ENCODE measurements at regions not wholly inside any gene's neighbourhood (a gene's known extent, or its start where the extent isn't known, plus 50 kb on each side); places are given as distances from the start of the nearest gene placed in this dataset.
A peak's percentile ranks its signal among the peaks of the same experiment; 100 is the strongest.
"Not testable (repeated sequence)": the region's sequence is repeated elsewhere in the genome, so short reads cannot be mapped to it uniquely, and the experiment has no call there.

DNA sequence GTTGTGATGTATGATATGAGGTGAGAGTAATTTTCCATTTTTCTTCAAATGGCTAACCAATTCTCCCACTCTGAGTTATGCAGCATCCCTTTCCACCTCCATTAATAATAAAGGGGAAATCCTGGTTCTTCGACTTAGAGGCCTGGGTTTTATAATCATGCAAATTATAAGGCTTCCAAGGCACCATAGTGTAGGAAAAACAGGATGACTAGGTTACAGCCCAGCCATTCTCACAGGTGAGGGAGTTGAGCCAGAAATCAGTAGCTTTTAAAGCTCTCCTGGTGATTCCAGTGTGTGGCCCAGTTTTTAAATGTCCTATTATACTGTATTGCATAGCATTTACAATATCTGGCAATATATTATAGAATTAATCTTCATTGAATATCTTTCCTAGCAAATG, 203.1 kb downstream of the ARHGEF9 start:
- no peak for DNase-seq (ENCODE audit: low spot score)

DNA sequence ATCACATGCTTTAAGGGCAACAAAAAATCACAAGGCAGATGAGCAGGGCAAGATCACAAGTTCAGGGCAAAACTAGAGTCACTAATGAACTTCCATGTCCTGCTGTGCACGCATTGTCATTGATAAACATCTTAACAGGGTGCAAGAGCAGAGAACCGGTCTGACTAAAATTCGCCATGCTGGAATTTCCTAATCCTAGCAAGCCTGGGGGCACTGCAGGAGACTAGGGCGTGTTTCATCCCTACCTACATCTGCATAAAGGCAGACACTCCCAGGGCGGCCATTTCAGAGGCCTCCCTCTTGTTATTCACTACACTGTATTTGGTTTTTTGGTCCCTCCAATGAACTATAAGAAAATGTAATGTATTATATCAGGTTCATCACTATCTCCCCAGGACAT, 203.6 kb downstream of the ARHGEF9 start:
- no peak for DNase-seq (ENCODE audit: low spot score)

DNA sequence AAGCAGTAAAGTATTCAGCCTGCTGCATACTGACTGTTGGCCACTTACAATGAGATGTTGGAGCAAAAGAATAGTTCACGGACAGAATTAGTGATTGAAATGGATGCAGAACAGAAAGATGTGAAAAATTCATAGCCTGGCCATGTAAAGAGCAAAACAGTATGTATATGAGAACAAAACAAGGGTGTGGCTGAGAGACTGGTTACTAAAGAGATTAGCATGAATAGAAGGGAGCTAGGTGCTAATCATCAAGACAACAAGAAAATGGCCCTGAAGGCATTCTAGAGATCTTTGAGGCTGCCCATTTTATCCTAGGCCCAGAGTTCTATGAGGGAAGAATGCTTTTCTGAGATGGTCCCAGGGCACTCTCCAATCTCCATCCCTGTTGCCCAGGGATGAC, 208.5 kb downstream of the ARHGEF9 start:
- no peak for DNase-seq (ENCODE audit: low spot score)

DNA sequence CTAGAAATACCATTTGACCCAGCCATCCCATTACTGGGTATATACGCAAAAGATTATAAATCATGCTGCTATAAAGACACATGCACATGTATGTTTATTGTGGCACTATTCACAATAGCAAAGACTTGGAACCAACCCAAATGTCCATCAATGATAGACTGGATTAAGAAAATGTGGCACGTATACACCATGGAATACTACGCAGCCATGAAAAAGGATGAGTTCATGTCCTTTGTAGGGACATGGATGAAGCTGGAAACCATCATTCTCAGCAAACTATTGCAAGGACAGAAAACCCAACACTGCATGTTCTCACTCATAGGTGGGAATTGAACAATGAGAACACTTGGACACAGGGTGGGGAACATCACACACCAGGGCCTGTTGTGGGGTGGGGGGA, 209.3 kb downstream of the ARHGEF9 start:
- not testable (repeated sequence) for DNase-seq (ENCODE audit: low spot score)

DNA sequence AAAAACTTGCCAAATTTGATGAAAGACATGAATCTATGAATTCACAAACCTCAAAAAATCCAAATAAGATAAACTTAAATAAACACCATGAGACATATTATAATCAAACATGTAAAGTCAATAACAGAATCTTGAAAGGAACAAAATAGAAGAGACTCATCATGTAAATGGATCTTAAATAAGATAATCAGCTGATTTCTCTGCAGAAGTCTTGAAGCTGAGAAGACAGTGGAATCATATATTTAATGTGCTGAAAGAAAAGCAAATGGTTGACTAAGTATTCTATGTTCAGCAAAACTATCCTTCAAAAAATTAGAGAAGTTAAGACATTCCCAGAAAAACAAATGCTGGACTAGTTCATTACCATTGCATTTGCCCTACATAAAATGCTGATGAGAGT, 215.7 kb upstream of the SPIN4 start:
- DNase-seq (ENCODE audit: low spot score), result no peak

DNA sequence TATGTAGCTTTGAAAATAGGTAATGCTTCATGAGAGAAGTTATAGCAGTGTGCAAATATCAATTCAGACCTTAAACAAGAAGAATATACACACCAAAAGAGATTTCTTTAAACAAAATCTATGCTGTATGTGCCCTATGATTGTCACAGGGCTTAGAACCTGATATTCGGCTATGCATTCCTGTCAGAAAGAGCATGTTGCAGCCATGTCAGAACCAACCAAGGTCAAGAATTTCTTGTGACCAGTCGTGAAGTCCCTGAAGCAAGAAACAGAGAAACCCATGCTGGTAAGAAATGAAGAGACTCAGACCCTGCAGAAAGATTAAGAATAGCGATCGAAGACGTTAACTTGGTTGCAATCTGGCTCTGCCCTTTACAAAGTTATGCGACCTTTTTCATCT, 210.3 kb upstream of the SPIN4 start:
- no peak for DNase-seq (ENCODE audit: low spot score)

DNA sequence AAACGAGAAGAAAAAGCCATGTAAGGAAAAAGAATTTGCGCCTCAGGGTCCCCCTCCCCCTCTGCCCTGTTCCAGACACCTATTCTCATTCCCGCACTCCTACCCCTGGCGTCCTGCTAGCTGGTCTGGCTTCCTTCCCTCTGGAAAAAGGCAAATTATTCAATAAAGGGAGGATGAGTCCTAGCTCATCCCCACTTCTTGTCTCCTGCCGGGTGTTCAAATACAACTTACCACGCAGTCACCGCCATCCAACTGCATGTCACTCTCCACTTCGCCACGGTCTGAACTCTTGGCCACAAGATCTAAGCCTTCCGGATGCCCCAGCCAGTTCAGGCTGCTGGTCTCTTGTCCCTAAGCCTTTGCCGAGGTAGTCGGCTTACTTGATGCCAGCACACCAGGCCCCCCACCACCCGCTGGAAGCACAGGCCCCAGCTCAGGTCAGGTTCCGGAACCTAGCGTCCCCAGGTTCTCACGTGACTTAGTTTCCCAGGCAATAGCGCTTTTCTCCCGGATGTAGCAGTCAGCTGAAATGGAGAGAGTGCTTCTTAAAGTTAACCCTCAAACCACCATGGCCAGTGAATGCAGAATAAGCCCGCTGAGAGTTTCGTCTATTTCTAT, 209.6 kb upstream of the SPIN4 start:
- DNase-seq (ENCODE audit: low spot score), result peak; percentile 3

DNA sequence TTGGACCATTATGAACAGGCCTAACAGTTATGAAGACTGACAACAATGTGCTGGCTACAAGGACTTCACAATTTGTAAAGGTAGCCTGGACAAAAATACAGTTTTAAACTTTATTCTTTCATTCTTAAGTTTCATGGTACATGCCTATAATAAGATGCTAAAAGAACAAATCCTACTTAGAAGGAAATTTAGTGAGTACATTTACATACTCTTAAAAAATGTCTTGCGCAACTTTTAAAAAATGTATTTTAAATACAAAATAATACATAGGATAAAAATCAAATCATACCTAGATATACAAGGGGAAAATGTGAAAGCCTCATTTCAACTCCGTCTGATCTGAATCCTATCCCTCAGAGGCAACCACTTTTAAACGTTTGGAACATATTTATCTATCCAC, 200.7 kb upstream of the SPIN4 start:
- no peak for DNase-seq (ENCODE audit: low spot score)

DNA sequence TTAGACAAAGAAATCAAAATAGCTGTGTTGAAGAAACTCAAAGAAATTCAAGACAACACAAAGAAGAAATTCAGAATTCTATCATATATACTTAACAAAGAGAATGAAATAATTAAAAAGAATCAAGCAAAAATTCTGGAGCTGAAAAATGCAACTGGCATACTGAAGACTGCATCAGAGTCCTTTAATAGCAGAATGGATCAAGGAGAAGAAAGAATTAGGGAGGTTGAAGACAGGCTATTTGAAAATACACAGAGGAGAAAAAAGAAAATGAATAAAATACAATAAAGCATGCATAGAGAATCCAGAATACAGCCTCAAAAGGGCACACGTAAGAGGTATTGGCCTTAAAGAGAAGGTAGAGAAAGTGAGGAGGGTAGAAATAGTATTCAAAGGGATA, 179.5 kb upstream of the SPIN4 start:
- DNase-seq (ENCODE audit: low spot score), result no peak

DNA sequence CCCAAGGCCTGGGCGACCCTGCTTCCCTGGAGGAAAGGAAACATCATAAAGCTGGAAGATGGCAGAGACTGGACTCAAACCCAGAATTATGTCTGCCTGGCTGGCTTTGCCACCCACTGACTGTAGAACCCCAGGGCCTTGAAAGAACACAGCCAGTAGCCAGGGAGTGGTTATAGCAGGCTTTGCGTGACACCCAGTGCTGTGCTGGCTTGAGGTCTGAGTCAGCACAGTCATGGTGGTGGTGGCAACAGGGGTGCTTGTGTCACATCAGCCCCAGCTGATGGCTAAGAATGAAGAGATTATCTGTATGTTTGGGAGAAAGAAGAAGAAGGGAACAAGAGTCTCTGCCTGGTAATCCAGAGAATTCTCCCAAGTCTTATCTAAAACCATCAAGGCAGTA, 178.8 kb upstream of the SPIN4 start:
- DNase-seq (ENCODE audit: low spot score), result no peak

DNA sequence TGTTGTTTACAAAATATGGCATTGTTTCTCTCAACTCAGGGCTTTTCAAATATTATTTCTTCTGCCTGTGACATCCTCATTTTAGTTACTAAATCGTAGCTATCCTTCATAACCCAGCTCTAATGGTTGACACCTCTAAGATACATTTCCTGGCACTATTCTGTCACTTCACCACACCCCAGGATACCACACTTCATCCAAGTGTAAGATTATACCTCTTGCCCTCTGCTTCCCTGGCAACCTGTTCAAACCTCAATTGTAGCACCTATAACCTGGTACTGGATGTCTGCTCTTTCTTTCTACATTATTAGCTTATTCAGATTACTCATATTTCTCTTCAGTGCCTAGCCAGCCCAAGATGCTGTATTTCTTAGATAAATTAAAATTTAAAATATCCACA, 175.7 kb upstream of the SPIN4 start:
- DNase-seq (ENCODE audit: low spot score), result no peak

DNA sequence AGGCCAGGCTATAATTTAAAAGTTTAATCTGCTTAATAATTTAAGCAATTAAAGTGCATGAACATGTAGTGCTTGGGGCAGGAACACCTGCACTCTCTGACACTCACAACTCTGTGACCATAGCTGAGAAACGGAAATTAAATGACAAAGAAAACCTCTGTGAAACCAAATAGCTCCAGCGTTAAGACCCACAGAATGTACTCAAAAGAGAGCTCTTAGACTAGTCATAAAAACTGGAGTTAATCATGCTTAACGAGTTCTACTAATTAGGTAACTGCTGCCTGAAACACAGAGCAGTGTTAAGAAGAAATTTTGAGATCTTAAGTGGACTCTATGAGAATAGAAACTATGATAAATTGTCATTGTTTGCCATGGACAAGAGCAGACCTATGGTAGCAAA, 174.4 kb upstream of the SPIN4 start:
- no peak for DNase-seq (ENCODE audit: low spot score)

DNA sequence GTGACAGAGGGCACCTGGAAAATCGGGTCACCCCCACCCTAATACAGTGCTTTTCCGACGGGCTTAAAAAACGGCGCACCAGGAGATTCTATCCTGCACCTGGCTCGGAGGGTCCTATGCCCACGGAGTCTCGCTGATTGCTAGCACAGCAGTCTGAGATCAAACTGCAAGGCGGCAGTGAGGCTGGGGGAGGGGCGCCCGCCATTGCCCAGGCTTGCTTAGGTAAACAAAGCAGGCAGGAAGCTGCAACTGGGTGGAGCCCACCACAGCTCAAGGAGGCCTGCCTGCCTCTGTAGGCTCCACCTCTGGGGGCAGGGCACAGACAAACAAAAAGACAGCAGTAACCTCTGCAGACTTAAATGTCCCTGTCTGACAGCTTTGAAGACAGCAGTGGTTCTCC, 168.2 kb upstream of the SPIN4 start:
- not testable (repeated sequence) for DNase-seq (ENCODE audit: low spot score)

DNA sequence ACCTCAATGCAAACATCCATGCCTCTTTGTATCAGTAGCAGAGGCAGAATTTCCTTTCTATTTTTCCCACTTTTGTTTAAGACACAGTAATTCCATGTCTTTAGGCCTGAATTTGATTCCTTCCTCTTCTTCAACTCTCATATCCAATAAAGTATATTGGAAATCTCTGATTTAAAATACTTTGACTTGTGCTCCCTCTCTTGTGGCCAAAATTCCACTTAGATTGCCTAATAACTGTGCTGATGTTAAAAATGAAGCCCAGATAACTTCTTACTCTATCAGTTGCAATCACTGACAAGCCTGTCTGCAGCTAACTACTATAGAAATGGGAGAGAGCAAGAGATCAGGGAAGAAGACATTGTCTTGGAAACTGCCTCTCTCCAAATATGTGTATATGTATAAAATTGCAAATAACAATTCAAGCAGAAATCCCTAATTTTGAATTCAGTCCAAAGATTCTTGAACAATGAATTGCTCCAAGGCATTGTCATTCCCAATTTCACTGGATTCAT, 163.5 kb upstream of the SPIN4 start:
- DNase-seq (ENCODE audit: low spot score), result no peak

DNA sequence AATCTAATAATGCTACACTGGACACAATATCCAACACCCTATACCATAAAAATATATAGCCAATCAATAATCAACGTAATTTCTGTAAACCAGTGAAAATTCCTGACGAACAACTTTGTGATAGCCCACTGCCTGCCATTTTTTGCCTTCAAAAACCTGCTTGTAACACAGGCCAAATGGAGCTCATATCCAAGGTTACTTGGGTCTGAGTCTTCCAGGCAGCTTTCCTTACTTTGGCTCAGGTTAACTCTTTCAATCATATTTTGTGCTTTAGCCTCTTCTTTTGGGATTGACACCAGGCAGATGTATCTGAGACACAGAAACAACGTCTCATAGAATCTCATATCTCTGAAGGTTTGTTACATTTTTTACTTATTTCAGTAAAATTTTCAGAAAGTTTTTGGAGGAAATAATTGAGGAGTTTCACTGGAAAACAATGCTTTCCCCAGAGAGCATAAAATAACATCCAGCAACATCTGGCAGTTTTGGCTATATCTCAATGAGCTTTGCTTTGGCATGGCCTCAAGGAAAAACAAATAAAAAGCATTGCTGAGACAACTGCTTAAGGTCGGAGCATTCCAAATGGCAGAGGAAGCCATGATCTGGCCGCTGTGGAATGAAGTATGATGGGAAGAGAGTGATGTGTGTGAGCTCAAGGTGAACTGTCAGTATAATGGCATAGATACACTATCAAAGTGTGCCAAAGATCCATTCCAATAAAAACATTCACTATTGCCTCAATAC, 162.9 kb upstream of the SPIN4 start:
- no peak for DNase-seq (ENCODE audit: low spot score)

DNA sequence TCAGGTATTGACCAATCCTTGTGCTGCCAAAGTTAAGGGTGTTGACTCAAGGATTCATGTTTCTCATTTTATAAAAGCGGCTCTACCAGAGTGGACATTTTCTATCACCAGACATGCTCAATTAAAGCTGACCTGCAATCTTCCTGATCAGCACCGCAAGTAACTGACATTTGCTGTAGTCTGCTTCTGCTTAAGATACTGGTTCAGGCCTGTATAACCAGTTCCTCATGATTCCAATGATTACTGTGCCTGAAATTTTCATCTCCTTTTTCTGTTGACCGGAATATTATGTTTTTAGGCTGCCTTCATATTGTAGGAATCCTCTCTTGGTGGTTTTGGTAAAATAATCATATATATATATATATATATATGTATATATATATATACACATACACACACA, 160.2 kb upstream of the SPIN4 start:
- no peak for DNase-seq (ENCODE audit: low spot score)

DNA sequence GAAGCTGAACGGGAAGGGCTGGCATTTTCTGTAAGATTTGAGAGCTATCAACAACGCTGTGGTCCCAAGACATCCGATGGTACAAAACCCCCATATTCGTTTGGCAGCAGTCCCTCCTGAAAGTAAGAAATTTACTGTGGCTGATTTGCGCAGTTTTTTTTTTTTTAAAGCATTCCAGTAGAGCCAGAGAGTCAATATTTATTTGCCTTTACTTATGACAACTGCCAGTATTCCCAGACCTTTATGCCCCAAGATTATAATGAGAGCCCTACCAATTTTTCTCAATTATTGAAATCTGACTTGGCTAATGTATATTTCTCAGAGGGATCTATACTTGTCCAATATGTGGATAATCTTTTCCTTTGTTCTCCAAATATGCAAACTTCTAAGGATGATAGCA, 157.5 kb upstream of the SPIN4 start:
- no peak for DNase-seq (ENCODE audit: low spot score)

DNA sequence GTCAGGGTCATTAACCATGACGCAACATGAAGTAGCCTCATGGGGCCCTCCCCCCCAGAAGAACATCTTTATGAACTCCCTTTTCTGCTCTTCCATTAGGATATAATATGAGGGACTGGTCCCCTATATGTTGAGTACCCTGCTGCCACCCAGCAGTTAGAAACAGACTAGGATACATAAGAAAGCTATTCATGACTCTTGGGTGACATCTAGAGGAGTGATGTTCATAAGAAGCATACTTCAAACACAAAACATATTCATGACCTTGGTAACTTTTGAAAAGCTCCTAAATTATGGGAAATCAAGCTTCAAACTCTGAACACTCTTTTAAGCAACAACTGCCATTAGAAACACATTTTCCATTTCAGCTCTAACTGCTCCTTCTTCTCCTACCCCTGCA, 155.2 kb upstream of the SPIN4 start:
- peak; percentile 1 for DNase-seq (ENCODE audit: low spot score)

DNA sequence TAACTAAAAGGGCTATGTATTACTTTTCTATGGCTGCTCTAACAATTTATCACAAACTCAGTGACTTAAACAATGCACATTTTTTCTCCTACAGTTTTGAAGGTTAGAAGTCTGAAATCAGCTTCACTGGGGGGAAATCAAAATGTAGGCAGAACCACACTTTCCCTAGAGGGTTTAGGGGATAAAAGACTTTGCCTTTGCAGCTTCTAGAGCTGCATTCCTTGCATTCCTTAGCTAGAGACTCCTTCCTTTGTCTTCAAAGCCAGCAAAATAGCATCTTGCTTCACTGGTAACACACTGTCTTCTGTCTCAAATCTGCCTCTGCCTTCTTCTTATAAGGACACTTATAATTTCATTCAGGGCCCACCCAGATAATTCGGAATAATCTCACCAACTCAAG, 152.4 kb upstream of the SPIN4 start:
- no peak for DNase-seq (ENCODE audit: low spot score)

DNA sequence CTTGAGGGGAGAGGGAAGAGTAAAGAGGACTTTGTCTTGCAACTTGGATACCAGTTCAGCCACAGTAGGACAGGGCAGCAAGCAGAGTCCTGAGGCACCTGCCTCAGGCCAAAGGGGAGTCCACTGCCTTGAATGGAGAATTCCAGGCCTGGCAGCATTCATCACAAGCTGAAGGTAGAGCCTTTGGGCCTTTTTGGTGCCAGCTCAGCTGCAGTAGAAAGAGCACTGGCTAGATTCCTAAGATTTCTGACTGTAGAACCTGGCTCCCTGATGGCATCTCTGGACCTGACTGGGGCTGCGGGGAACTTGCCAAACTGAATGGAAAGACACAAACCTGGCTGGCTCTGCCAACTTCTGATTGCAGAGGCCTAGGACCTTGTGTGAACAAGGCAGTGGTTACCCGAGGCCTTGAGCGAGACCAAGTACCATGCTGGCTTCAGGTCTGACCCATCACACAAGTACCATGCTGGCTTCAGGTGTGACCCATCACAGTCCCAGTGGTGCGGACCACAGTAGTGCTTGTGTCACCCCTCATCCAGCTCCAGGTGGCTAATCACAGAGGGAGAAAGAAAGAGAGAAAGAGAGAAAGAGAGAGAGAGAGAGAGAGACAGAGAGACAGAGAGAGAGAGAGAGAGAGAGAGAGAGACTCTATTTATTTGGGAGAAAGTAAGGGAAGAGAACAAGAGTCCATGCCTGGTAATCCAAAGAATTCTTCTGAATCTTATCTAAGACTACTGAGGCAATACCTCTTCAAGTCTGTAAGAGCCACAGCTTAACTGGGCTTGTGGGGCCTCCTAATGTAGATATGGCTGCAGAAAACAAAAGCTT, 137.6 kb upstream of the SPIN4 start:
- DNase-seq (ENCODE audit: low spot score), result no peak

DNA sequence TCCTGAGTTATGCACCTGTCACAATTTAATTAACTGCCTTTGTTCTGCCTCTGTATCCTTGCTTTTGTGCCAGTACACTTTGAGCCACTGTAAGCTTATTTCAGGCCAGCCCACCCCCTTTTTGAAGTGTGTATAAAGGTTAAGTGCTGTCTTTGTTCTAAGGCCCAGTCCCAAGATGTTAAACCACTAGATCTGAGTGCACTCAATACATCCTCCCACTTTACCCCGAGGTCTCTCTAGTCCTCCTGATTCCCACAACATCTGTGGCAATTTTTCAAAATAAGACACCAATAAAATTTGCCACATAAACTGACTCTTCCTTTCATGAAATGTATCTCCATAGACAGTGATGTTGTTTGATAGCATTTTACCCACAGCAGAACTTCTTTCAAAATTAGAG, 124.1 kb upstream of the SPIN4 start:
- DNase-seq (ENCODE audit: low spot score), result no peak

DNA sequence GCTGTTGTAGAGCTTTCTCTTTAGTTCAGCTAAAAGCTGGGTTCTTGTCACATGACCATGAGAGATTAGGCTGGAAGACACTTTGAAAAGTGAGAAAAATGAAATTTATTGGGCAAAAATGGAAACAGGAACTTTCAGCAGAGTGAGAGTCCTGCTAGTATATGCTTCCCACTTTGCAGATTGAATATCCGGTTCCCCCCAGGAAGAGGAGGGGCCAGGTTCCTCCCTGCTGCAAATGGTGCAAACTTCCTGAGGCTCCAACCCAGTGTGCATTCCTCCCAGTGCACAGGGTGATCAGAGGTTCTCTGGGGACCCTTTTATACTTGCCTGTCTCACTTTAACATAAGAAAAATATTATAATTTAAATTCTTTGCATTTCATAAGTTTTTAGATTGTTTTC, 119.9 kb upstream of the SPIN4 start:
- no peak for DNase-seq (ENCODE audit: low spot score)

DNA sequence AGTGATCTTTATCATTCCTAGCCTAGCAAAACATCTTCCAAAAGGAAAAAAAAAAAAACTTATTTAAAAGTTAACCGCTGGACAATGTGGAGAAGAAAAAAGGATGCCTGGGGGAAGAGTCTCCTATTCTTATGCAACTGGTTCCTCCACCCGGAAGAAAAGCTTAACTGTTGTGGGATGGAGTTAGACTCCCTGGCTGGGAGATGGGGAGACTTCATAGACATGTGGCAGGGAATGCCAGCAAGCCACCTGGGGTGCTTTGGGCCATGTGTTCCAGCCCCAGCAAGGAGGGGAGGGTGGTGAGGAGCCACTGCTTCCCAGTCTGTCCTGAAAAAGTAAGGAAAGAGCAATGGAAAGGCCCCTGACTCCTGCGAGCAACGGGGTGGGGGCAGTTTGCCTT, 119.4 kb upstream of the SPIN4 start:
- no peak for DNase-seq (ENCODE audit: low spot score)
